Chondrocyte (in vitro differentiated cells): ENCODE measurements at regions not wholly inside any gene's neighbourhood (a gene's known extent, or its start where the extent isn't known, plus 50 kb on each side); places are given as distances from the start of the nearest gene placed in this dataset.

Experiments used
- DNase-seq: peaks from one replicate; pipeline ENCODE4 v3.0.0; 2021; ENCODE audit warnings: mixed read lengths, low spot score
- H3K27ac Mint-ChIP-seq: one replicate; pipeline ENCODE4 v1.8.0; 2021; ENCODE audit warnings: mild to moderate bottlenecking, moderate library complexity, mixed read lengths; ENCODE audit not compliant: unreplicated experiment
- H3K27me3 Mint-ChIP-seq: 2 replicates; pipeline ENCODE4 v1.8.0; 2021; ENCODE audit warnings: low read depth, mixed read lengths
- H3K36me3 Mint-ChIP-seq: 2 replicates; pipeline ENCODE4 v1.8.0; 2021; ENCODE audit warnings: low read depth, mixed read lengths
- H3K4me1 Mint-ChIP-seq: 2 replicates; pipeline ENCODE4 v1.8.0; 2021; ENCODE audit warnings: low read depth, mild to moderate bottlenecking, mixed read lengths
- H3K4me3 Mint-ChIP-seq: one replicate; pipeline ENCODE4 v1.8.0; 2021; ENCODE audit warnings: mild to moderate bottlenecking, moderate library complexity, mixed read lengths; ENCODE audit not compliant: unreplicated experiment
- H3K9me3 Mint-ChIP-seq: 2 replicates; pipeline ENCODE4 v1.8.0; 2021; ENCODE audit warnings: low read depth, mixed read lengths
- TF ChIP-seq, protein P1 (sequence below): fragments of 200-600 bp; sonication (generic); IDR thresholded peaks from 2 replicates; pipeline ENCODE4 v1.5.0; 2021; ENCODE audit warnings: antibody characterized with exemption, mild to moderate bottlenecking, moderate library complexity

DNA sequence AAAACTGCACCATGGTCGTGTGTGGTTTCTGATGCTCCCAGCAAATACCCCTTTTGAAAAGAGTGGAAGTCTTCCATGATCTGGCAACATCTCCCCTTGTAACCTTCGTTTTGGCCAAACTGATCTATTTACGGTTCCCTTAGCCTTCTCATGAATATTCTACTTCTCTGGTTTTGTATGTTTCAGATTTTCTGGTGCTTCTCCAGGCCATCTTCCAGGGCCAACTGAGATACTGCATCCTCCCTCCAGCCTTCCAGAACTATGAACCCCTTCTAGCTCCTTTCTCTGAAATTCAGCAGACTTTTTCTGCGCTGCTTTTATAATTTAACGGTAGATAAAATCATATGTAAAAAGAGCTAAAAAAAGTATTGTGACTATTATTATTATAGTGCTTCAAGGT lies 97.7 kb downstream of the XCL2 start:
- H3K36me3 Mint-ChIP-seq, result no peaks in the 10 kb centered on the region
- no peak overlapping the region for H3K4me3 Mint-ChIP-seq

DNA sequence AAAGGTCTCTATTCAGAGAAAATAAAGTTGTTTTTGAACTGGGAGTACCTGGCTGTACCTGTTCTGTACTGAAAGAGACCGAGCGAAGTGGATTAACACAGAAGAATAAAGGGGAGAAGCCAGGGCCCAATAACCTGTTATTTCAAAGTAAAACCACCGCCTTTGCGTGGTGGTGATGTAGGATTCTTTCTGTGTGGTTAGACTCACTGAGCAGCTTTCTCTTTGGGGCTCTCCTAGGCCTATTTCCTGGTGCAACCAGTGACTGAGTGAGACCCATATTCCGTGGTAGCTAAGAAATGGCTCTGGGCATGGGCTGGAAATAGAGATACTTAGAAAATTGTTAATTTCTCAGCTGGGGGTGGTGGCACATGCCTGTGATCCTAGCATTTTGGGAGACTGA lies 99.9 kb downstream of the XCL2 start:
- TF ChIP-seq, protein P1, sequence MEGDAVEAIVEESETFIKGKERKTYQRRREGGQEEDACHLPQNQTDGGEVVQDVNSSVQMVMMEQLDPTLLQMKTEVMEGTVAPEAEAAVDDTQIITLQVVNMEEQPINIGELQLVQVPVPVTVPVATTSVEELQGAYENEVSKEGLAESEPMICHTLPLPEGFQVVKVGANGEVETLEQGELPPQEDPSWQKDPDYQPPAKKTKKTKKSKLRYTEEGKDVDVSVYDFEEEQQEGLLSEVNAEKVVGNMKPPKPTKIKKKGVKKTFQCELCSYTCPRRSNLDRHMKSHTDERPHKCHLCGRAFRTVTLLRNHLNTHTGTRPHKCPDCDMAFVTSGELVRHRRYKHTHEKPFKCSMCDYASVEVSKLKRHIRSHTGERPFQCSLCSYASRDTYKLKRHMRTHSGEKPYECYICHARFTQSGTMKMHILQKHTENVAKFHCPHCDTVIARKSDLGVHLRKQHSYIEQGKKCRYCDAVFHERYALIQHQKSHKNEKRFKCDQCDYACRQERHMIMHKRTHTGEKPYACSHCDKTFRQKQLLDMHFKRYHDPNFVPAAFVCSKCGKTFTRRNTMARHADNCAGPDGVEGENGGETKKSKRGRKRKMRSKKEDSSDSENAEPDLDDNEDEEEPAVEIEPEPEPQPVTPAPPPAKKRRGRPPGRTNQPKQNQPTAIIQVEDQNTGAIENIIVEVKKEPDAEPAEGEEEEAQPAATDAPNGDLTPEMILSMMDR, result no peak
- H3K27ac Mint-ChIP-seq, result no peak overlapping the region

More for the DNA sequence above, 97.7 kb downstream of the XCL2 start:
- Mint-ChIP-seq H3K9me3 (peaks cover 3% of the 10 kb centered on the region), H3K27me3 (peaks cover 2% of the 10 kb centered on the region), H3K27ac (no peak overlapping the region), H3K4me1 (peaks cover 9% of the 10 kb centered on the region)
- TF ChIP-seq, protein P1, result no peak
- DNase-seq, result no peak

DNA sequence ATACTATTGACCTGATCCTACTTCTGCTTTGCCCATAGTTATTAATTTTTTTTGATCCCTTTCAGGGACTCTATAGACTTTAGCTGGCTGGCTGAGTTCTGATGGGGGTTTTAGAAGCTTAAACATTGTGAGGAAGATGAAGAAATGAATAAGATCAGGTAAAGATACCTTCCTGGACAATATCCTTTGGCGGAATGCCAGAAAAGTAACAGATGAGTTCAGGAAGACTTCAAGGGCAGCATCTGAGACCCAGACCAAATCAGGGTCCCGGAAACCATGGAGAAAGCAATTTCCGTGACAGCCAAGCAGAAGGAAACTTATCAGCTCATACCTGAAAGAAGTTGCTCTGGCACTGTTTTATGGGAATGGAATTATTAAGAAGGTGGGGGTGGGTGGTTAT lies 100.4 kb downstream of the XCL2 start:
- DNase-seq, result no peak
- Mint-ChIP-seq H3K4me3 (no peak overlapping the region), H3K27me3 (no peaks in the 10 kb centered on the region), H3K36me3 (no peaks in the 10 kb centered on the region), H3K27ac (no peak overlapping the region), H3K9me3 (no peaks in the 10 kb centered on the region), H3K4me1 (peaks cover 19% of the 10 kb centered on the region)
- TF ChIP-seq, protein P1, result no peak

More for the DNA sequence above, 99.9 kb downstream of the XCL2 start:
- Mint-ChIP-seq H3K9me3 (no peaks in the 10 kb centered on the region), H3K4me3 (no peak overlapping the region), H3K36me3 (no peaks in the 10 kb centered on the region), H3K27me3 (no peaks in the 10 kb centered on the region), H3K4me1 (peaks cover 19% of the 10 kb centered on the region)
- DNase-seq, result no peak

DNA sequence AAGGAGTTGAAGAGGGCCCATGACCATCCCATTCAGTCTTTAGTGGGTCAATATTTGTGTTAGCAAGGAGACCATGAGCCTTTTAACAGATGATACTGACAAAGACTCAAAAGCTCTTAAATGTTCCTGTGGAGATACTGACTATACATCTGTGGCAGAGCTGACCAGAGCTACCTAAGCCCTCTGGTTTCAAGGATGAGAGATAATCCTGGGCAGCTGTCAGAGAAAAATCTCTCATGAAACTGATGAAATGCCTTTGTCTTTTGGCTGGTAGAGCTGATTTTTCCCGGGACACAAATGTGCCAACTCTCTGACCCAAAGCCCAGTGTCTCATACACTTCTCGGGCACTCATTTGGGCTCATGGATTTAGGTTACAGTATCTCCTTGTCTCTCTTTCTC lies 100.9 kb downstream of the XCL2 start:
- Mint-ChIP-seq H3K27me3 (no peaks in the 10 kb centered on the region), H3K4me1 (peaks cover 19% of the 10 kb centered on the region), H3K9me3 (no peaks in the 10 kb centered on the region), H3K27ac (no peak overlapping the region), H3K36me3 (no peaks in the 10 kb centered on the region), H3K4me3 (no peak overlapping the region)
- TF ChIP-seq, protein P1, result no peak
- DNase-seq, result no peak

DNA sequence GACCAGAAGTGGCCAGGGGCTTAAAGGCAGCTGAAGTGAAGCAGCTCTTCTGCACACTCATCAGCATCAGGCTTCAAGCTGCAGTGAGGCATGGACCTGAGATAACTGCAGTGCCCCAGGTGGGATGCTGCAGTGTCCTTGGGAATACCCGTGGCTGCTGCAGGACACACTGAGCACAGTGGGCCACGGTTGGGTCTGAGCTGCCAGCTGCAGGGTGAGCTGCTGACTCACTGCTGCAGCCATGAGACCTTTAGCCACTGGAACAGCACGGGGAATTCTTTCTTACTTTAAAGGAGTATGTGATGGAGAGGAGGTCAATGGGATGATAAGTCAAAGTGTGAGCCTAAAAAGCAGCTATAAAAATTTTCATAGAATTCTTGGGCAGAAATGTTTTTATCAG lies 102.1 kb downstream of the XCL2 start:
- Mint-ChIP-seq H3K27me3 (no peaks in the 10 kb centered on the region), H3K4me3 (no peak overlapping the region), H3K27ac (peak overlapping the region; percentile 33), H3K9me3 (no peaks in the 10 kb centered on the region), H3K36me3 (no peaks in the 10 kb centered on the region), H3K4me1 (peaks cover 15% of the 10 kb centered on the region)
- TF ChIP-seq, protein P1, result no peak
- no peak for DNase-seq
